ENCODE measurements at regions not wholly inside any gene's neighbourhood (a gene's known extent, or its start where the extent isn't known, plus 50 kb on each side); places are given as distances from the start of the nearest gene placed in this dataset.
"Not testable (repeated sequence)": the region's sequence is repeated elsewhere in the genome, so short reads cannot be mapped to it uniquely, and the experiment has no call there.

DNA sequence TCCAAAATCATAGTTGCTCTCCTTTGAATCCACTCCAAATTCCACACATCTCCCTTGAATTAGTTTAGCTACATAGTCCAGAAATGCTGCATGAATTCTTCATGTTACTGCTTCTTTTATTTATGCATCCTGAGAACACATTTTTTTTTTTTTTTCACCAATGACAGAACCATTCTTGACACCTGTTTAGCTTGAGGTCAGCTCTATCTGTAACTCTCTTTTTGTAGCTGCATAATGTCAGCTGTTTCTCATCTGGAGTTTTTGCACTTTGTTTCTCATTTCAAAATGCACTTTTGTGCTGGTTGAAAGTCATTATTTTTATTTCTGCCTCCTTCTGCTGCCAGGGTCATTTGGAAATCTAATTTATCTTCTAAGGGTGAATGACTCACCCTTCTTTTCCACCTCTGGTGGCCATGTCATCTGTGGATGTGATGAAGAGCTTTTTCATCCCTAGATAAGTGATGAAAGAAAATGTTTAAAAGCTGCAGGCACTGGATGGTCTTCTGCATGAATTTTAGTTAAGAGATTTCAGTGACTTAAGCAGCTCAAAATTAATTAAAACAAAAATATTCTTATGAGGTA, 93.7 kb downstream of the JRKL start:
- no peak for ATAC-seq
- DNase-seq = no peak
- H3K27ac ChIP-seq = no peak overlapping the region
- H3K36me3 ChIP-seq = no peaks in the 10 kb centered on the region
- TF ChIP-seq, protein P1, sequence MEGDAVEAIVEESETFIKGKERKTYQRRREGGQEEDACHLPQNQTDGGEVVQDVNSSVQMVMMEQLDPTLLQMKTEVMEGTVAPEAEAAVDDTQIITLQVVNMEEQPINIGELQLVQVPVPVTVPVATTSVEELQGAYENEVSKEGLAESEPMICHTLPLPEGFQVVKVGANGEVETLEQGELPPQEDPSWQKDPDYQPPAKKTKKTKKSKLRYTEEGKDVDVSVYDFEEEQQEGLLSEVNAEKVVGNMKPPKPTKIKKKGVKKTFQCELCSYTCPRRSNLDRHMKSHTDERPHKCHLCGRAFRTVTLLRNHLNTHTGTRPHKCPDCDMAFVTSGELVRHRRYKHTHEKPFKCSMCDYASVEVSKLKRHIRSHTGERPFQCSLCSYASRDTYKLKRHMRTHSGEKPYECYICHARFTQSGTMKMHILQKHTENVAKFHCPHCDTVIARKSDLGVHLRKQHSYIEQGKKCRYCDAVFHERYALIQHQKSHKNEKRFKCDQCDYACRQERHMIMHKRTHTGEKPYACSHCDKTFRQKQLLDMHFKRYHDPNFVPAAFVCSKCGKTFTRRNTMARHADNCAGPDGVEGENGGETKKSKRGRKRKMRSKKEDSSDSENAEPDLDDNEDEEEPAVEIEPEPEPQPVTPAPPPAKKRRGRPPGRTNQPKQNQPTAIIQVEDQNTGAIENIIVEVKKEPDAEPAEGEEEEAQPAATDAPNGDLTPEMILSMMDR (IDR thresholded peaks at IDR 0.05) = no peak
- H3K9me3 ChIP-seq = no peaks in the 10 kb centered on the region
- intact Hi-C loops (cut with DNase I) = no loop called here
- H3K4me1 ChIP-seq = peaks cover 28% of the 10 kb centered on the region
- H3K27me3 ChIP-seq (ENCODE audit: low read depth) = no peaks in the 10 kb centered on the region
- H3K4me3 ChIP-seq = no peak overlapping the region

DNA sequence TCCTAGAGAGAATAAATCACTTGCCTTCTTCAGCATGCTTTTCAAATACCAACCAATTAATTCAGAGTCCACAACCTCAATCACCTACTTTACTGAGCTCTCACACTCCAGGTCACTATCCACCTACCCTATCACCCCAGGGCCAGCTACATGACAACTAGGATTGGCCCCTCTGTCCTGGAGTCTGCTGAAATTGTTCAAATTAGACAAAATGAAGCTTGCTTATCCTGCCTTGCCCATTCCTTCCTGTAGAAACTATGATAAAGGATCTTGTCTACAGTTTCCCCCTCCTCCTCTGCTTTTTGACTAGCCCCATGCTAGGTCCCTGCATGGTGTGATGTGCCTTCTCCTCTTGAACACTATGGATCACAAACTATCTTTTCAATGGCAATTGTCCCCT, 94.5 kb downstream of the JRKL start:
- no peaks in the 10 kb centered on the region for H3K27me3 ChIP-seq (ENCODE audit: low read depth)
- H3K27ac ChIP-seq = no peak overlapping the region
- intact Hi-C loops (cut with DNase I) = no loop called here
- ATAC-seq (no peak), DNase-seq (no peak)
- H3K4me3 ChIP-seq = no peak overlapping the region
- TF ChIP-seq, protein P1 (IDR thresholded peaks at IDR 0.05) = no peak
- no peaks in the 10 kb centered on the region for H3K36me3 ChIP-seq
- peaks cover 28% of the 10 kb centered on the region for H3K4me1 ChIP-seq
- no peaks in the 10 kb centered on the region for H3K9me3 ChIP-seq

GRCh38 chr11:96486890-96487611, 97.2 kb downstream of the JRKL start:
- Histone ChIP-seq H3K9me3 (no peaks in the 10 kb centered on the region), H3K36me3 (no peaks in the 10 kb centered on the region), H3K27ac (no peak overlapping the region), H3K4me3 (peak overlapping the region; percentile 11), H3K4me1 (peaks cover 28% of the 10 kb centered on the region), H3K27me3 (ENCODE audit: low read depth) (no peaks in the 10 kb centered on the region)
- intact Hi-C loops (cut with DNase I) = no loop called here
- ATAC-seq (peak; percentile 57 to 61), DNase-seq (no peak)
- TF ChIP-seq, protein P1 (IDR thresholded peaks at IDR 0.05) = no peak

GRCh38 chr11:96488911-96489310, 99.1 kb downstream of the JRKL start:
- DNase-seq; H3K4me3 ChIP-seq; H3K36me3 ChIP-seq; H3K9me3 ChIP-seq; H3K27ac ChIP-seq; H3K27me3 ChIP-seq (ENCODE audit: low read depth); ATAC-seq; intact Hi-C loops (cut with DNase I): not testable (repeated sequence)
- peaks cover 14% of the 10 kb centered on the region for H3K4me1 ChIP-seq

DNA sequence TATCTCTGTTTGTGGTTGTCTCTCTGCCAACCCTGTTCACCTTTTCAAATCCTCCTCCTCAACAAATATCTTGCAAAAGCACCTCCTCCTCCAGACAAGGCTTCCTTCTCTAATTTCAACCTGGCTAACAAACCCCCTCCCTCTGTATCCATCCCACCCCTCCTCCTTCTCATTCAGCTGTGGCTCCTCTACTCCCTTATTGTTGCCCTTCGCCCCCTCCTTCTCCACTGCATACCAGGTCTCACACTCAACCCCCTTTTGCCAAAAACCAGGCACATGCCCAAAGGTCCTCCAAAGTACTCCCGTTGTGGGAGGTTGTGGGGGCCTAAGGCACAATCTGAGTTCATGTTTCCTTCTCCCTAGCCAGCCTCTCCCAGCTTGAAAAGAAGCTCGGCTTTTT, 110.6 kb downstream of the JRKL start:
- Histone ChIP-seq H3K27ac (no peak overlapping the region), H3K4me1 (no peaks in the 10 kb centered on the region), H3K27me3 (ENCODE audit: low read depth) (no peaks in the 10 kb centered on the region), H3K9me3 (no peaks in the 10 kb centered on the region), H3K4me3 (no peak overlapping the region), H3K36me3 (no peaks in the 10 kb centered on the region)
- ATAC-seq (no peak), DNase-seq (no peak)
- intact Hi-C loops (cut with DNase I) = no loop called here
- TF ChIP-seq, protein P1 (IDR thresholded peaks at IDR 0.05) = no peak

DNA sequence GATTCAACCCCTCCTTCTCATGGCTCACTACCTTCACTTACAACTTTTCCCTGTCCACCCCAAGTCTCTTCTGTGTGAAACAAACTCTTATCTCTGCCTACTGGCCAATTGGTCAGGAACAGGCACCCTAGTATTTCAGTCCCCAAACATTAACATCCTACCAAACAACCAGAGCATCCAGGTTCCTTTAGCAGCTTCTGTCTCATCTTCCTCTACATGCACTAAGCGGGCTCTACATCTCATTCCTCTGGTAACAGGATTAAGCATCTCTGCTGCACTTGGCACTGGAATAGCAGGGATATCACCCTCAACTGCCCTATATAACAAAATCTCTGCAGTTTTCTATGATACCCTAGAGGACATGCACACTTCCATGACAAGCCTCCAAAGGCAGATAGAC, 116.2 kb downstream of the JRKL start:
- ATAC-seq (no peak), DNase-seq (no peak)
- intact Hi-C loops (cut with DNase I) = no loop called here
- H3K27me3 ChIP-seq (ENCODE audit: low read depth) = no peaks in the 10 kb centered on the region
- no peaks in the 10 kb centered on the region for H3K36me3 ChIP-seq
- H3K27ac ChIP-seq = no peak overlapping the region
- no peaks in the 10 kb centered on the region for H3K4me1 ChIP-seq
- H3K4me3 ChIP-seq = no peak overlapping the region
- H3K9me3 ChIP-seq = no peaks in the 10 kb centered on the region
- TF ChIP-seq, protein P1 (IDR thresholded peaks at IDR 0.05) = no peak
